Duodenal mucosa (tissue), 2 donors: ENCODE measurements at regions not wholly inside any gene's neighbourhood (a gene's known extent, or its start where the extent isn't known, plus 50 kb on each side); places are given as distances from the start of the nearest gene placed in this dataset.

Source experiments
- H3K27ac ChIP-seq: one replicate; pipeline ENCODE4 v1.7.0; 2013; ENCODE audit warnings: low read depth, low read length
- H3K27me3 ChIP-seq, 2 donors: one replicate each; pipeline ENCODE4 v1.7.0; 2013; ENCODE audit warnings: low read length in 2 of 2, control low read depth in 1 of 2; ENCODE audit not compliant: insufficient read depth in 2 of 2, control insufficient read depth in 1 of 2
- H3K36me3 ChIP-seq, 2 donors: one replicate each; pipeline ENCODE4 v1.7.0; 2013; ENCODE audit warnings: low read length in 2 of 2, control low read depth in 1 of 2; ENCODE audit not compliant: insufficient read depth in 2 of 2, control insufficient read depth in 1 of 2
- H3K4me1 ChIP-seq, 2 donors: one replicate each; pipeline ENCODE4 v1.7.0; 2013; ENCODE audit warnings: low read length in 2 of 2, control low read depth in 1 of 2; ENCODE audit not compliant: insufficient read depth in 2 of 2, control insufficient read depth in 1 of 2
- H3K4me3 ChIP-seq, 2 donors: one replicate each; pipeline ENCODE4 v1.7.0; 2013; ENCODE audit warnings: low read length in 2 of 2, low read depth in 1 of 2
- H3K9ac ChIP-seq, 2 donors: one replicate each; pipeline ENCODE4 v1.7.0; 2013; ENCODE audit warnings: low read length in 2 of 2, low read depth in 1 of 2
- H3K9me3 ChIP-seq, 2 donors: one replicate each; pipeline ENCODE4 v1.7.0; 2013; ENCODE audit warnings: low read length in 2 of 2, control low read depth in 1 of 2; ENCODE audit not compliant: control insufficient read depth in 1 of 2

GRCh38 chr16:73418051-73418450 lies 370.1 kb upstream of the ZFHX3 start:
- Histone ChIP-seq H3K4me3 (no peak overlapping the region), H3K4me1 (no peaks in the 10 kb centered on the region), H3K27ac (no peak overlapping the region), H3K9ac (no peak overlapping the region), H3K9me3 (no peaks in the 10 kb centered on the region), H3K36me3 (no peaks in the 10 kb centered on the region), H3K27me3 (no peaks in the 10 kb centered on the region)

- Histone ChIP-seq H3K36me3 (no peaks in the 10 kb centered on the region), H3K9me3 (no peaks in the 10 kb centered on the region)
Observed at GRCh38 chr16:73415286-73415685, 367.4 kb upstream of the ZFHX3 start.

GRCh38 chr16:73414638-73415037 lies 366.7 kb upstream of the ZFHX3 start:
- H3K36me3 ChIP-seq, result no peaks in the 10 kb centered on the region
- no peaks in the 10 kb centered on the region for H3K27me3 ChIP-seq
- H3K4me3 ChIP-seq, result no peak overlapping the region
- H3K27ac ChIP-seq, result no peak overlapping the region
- H3K4me1 ChIP-seq, result no peaks in the 10 kb centered on the region
- no peak overlapping the region for H3K9ac ChIP-seq
- no peaks in the 10 kb centered on the region for H3K9me3 ChIP-seq

More at GRCh38 chr16:73415286-73415685, 367.4 kb upstream of the ZFHX3 start:
- H3K4me1 ChIP-seq, result no peaks in the 10 kb centered on the region
- no peak overlapping the region for H3K9ac ChIP-seq
- H3K4me3 ChIP-seq, result no peak overlapping the region
- no peaks in the 10 kb centered on the region for H3K27me3 ChIP-seq
- no peak overlapping the region for H3K27ac ChIP-seq

- no peak overlapping the region for H3K27ac ChIP-seq
- no peaks in the 10 kb centered on the region for H3K9me3 ChIP-seq
- H3K4me1 ChIP-seq, result no peaks in the 10 kb centered on the region
- H3K27me3 ChIP-seq, result no peaks in the 10 kb centered on the region
- no peak overlapping the region for H3K9ac ChIP-seq
- no peak overlapping the region for H3K4me3 ChIP-seq
- H3K36me3 ChIP-seq, result no peaks in the 10 kb centered on the region
Observed at GRCh38 chr16:73413830-73414190, 365.9 kb upstream of the ZFHX3 start.

- H3K4me1 ChIP-seq, result no peaks in the 10 kb centered on the region
- no peak overlapping the region for H3K9ac ChIP-seq
- no peak overlapping the region for H3K4me3 ChIP-seq
- no peaks in the 10 kb centered on the region for H3K9me3 ChIP-seq
- no peaks in the 10 kb centered on the region for H3K36me3 ChIP-seq
- H3K27me3 ChIP-seq, result no peaks in the 10 kb centered on the region
- H3K27ac ChIP-seq, result no peak overlapping the region
Observed at GRCh38 chr16:73413091-73413829, 365.3 kb upstream of the ZFHX3 start.

GRCh38 chr16:73412416-73412815 lies 364.5 kb upstream of the ZFHX3 start:
- no peaks in the 10 kb centered on the region for H3K27me3 ChIP-seq
- no peaks in the 10 kb centered on the region for H3K9me3 ChIP-seq
- no peak overlapping the region for H3K9ac ChIP-seq
- H3K4me1 ChIP-seq, result no peaks in the 10 kb centered on the region
- no peak overlapping the region for H3K27ac ChIP-seq
- no peak overlapping the region for H3K4me3 ChIP-seq
- no peaks in the 10 kb centered on the region for H3K36me3 ChIP-seq

- Histone ChIP-seq H3K9me3 (no peaks in the 10 kb centered on the region), H3K27me3 (no peaks in the 10 kb centered on the region), H3K4me1 (peaks cover 0 to 7% of the 10 kb centered on the region in 2 donors), H3K4me3 (no peak overlapping the region), H3K27ac (no peak overlapping the region), H3K9ac (no peak overlapping the region), H3K36me3 (no peaks in the 10 kb centered on the region)
Observed at GRCh38 chr16:73408716-73409115, 360.8 kb upstream of the ZFHX3 start.

- H3K4me3 ChIP-seq, result no peak overlapping the region
- peaks cover 0 to 7% of the 10 kb centered on the region in 2 donors for H3K4me1 ChIP-seq
- no peak overlapping the region for H3K9ac ChIP-seq
- no peaks in the 10 kb centered on the region for H3K9me3 ChIP-seq
- H3K36me3 ChIP-seq, result no peaks in the 10 kb centered on the region
- H3K27me3 ChIP-seq, result no peaks in the 10 kb centered on the region
- H3K27ac ChIP-seq, result no peak overlapping the region
Observed at GRCh38 chr16:73408311-73408710, 360.4 kb upstream of the ZFHX3 start.

GRCh38 chr16:73405851-73406250 lies 357.9 kb upstream of the ZFHX3 start:
- H3K4me1 ChIP-seq, result peaks cover 0 to 7% of the 10 kb centered on the region in 2 donors
- no peak overlapping the region for H3K4me3 ChIP-seq
- no peaks in the 10 kb centered on the region for H3K27me3 ChIP-seq
- H3K36me3 ChIP-seq, result no peaks in the 10 kb centered on the region
- H3K27ac ChIP-seq, result no peak overlapping the region
- no peak overlapping the region for H3K9ac ChIP-seq
- no peaks in the 10 kb centered on the region for H3K9me3 ChIP-seq

- no peaks in the 10 kb centered on the region for H3K36me3 ChIP-seq
- H3K27me3 ChIP-seq, result no peaks in the 10 kb centered on the region
- H3K27ac ChIP-seq, result no peak overlapping the region
- no peaks in the 10 kb centered on the region for H3K9me3 ChIP-seq
- no peak overlapping the region for H3K9ac ChIP-seq
- no peak overlapping the region for H3K4me3 ChIP-seq
- H3K4me1 ChIP-seq, result peaks cover 0 to 7% of the 10 kb centered on the region in 2 donors
Observed at GRCh38 chr16:73404001-73404400, 356.1 kb upstream of the ZFHX3 start.
